Right kidney (tissue), 1 donor: ENCODE measurements at regions not wholly inside any gene's neighbourhood (a gene's known extent, or its start where the extent isn't known, plus 50 kb on each side); places are given as distances from the start of the nearest gene placed in this dataset.
A peak's percentile ranks its signal among the peaks of the same experiment; 100 is the strongest.
"Not testable (repeated sequence)": the region's sequence is repeated elsewhere in the genome, so short reads cannot be mapped to it uniquely, and the experiment has no call there.

Experiments used
- DNase-seq: peaks from one replicate; pipeline ENCODE4 v3.0.0-alpha.2; 2016

DNA sequence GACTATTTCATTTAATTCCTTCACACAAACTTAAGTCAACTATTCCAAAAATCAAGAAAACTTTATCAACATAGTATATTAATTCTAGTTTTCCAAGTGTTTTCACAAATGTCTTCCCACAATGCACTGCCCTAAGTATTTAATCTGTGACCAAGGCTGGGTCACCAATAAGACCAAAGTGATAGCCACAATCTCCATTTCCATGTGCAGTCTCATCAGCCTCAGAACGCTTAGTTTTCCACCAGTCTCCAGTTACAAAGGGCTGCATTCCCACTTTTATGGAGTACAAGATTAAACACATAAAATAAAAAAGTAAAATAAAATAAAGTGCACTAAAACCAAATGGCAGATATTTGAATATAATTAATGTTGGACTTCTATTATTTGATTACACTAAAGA, 371.6 kb upstream of the CCNH start:
- no peak for DNase-seq

- no peak for DNase-seq
Measured at GRCh38 chr5:87782916-87783315, 370.2 kb upstream of the CCNH start.

DNA sequence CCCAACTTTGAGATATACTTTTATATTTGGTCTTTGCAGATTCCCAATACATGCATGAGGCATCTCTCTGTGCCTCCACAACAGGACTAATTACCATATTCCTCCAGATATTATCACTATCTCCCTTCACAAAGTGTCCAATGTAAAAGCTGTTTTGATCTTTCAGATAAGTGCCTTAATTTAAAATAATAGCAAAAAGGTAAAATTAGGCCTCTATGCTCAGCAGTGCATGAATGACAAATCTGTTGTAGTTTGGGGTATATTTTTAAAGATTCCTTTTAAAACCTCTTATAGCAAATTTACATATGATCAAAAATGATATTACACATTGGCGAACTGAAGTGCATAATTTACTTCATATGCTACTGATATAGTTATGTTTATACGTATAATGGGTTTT, 369.2 kb upstream of the CCNH start:
- DNase-seq = no peak

GRCh38 chr5:87780831-87781760, 368.4 kb upstream of the CCNH start:
- DNase-seq = peak; percentile 47

DNA sequence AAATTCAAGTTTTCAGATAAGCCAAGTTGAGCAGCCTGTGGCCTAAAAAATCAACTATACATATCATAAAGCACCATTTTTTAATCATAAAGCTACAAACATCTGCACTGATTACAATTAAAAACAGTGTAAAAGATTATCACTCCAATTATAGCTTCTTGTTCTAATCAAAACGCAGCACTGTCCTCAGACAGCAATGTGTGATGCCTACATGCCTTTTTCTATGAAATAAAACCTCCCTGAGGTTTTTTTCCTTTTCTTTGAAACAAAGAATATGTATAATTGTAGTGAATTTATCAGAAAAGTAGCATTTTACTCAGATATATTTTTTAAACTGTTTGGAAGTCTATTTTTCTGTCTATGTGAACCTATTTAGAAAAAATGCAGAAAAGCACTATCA, 366.1 kb upstream of the CCNH start:
- DNase-seq = no peak

GRCh38 chr5:87777877-87778276, 365.1 kb upstream of the CCNH start:
- no peak for DNase-seq

DNA sequence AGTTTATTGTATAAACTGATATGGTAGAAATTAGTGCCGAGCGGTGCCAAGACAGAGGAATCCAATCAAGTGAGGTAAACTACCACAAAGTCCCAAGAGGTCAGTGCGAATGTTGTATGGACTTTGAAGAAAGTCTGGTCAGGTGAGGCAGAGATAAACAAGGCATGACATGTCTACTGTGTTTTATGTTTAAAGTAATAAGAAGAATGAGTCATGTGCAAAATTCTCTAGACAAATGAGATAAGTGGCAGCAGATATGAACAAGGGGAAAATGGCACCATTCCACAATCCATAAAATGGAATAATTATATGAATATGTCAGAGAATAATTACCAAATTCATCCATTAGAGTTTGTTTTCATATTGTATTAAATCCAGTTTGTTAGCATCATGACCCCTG, 364.1 kb upstream of the CCNH start:
- no peak for DNase-seq

DNA sequence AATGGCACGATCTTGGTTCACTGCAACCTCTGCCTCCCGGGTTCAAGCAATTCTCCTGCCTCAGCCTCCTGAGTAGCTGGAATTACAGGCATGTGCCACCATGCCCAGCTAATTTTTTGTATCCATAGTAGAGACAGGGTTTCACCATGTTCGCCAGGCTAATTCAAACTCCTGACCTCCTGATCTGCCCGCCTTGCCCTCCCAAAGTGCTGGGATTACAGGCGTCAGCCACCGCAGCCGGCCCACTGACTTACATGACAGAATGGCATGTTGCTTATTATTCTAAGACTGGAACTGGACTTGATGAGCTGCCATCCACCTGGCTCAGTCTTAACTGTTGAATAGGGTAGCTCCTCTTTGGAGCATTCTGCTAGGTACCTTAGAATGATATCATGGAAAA, 363.6 kb upstream of the CCNH start:
- not testable (repeated sequence) for DNase-seq

- no peak for DNase-seq
Measured at GRCh38 chr5:87775228-87775627, 362.5 kb upstream of the CCNH start.

DNA sequence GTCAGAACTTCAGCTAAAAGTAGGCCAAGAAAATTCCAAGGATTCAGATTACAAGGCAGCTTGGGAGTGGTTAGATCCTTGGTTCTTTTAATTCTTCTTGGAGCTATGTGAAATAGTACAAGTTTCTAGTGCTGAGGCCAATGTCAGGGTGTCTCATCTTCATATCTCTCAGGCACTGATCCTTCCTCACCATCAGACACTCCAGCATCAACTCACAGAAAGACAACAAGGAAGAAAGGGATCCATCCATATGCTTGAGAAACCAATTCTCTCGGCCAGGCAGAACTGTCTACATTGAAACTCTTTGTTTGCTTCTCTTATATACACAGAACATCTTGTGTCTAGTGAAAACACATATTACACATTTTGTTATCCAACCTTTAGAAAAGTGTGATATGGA, 362.1 kb upstream of the CCNH start:
- no peak for DNase-seq

GRCh38 chr5:87770601-87771121, 357.9 kb upstream of the CCNH start:
- no peak for DNase-seq

GRCh38 chr5:87770016-87770570, 357.4 kb upstream of the CCNH start:
- no peak for DNase-seq

GRCh38 chr5:87769157-87769556, 356.4 kb upstream of the CCNH start:
- no peak for DNase-seq

GRCh38 chr5:87768190-87768589, 355.5 kb upstream of the CCNH start:
- DNase-seq = no peak

DNA sequence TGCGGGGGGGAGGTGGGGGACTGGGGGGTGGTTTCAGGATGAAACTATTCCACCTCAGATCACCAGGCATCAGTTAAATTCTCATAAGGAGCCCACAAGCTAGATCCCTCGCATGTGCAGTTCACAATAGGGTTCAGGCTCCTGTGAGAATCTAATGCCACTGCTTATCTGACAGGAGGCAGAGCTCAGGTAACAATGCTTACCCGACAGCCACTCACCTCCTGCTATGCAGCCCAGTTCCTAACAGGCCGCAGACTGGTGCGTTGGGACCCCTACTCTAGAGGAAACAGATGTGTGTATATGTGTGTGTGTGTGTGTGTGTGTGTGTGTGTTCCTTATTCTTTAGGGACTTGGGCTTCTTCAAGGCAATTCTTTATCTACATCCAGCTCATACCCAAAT, 352.3 kb upstream of the CCNH start:
- no peak for DNase-seq

- no peak for DNase-seq
Measured at GRCh38 chr5:87762631-87763030, 349.9 kb upstream of the CCNH start.

- no peak for DNase-seq
Measured at GRCh38 chr5:87756951-87757350, 344.2 kb upstream of the CCNH start.

GRCh38 chr5:87755360-87755759, 342.6 kb upstream of the CCNH start:
- DNase-seq = no peak

DNA sequence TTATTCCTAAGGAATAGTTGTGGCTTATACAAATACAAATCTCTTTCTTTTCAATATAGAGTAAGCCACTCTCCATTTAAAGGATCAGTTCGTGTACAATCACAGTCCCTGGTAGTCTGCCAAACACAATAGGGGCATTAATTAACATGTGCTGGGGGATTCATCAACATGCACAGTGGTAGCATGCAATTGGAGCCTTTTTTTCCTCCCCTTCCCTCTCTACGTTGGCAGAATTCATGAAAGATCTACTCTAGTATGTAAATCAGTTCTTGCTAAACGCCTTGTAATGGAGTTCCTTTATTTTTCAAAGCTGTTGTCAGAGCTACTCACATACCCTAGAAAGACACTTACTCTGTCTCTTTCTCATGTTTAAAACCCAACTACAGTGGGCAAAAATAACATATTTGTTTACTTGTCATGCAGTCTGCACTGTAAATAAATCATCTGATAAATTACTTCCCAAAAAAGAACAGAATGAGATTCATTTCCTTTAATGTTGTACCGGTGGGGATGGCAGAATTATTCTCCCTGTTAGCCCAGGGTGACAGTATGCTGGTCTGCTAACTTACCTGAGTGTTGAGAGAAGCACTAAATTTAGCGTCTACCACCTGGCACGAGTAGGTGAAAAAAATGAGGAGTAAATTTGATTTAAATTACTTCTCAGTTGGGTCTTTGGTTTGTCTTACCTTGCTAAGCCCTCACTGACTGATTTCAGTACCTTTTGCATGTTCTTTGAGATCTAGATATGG, 341.5 kb upstream of the CCNH start:
- DNase-seq = no peak

DNA sequence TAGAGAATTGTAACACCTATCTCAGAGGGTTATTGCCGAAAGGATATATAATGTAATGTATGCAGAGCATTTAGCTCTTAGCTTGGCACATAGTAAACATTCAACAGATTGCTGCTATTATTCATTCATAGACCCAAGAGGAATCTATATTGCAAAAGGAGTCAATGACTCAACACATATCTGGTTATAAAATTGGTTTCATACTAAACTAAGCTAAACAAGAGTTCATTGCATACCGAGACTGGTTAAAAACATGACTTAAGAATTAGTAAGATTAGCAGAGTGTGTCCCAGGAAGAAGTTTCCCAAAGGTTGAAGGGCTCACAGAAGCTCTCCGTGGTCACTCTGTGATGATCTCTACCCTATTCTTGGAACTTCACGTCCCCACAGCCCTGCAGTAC, 339.6 kb upstream of the CCNH start:
- no peak for DNase-seq

DNA sequence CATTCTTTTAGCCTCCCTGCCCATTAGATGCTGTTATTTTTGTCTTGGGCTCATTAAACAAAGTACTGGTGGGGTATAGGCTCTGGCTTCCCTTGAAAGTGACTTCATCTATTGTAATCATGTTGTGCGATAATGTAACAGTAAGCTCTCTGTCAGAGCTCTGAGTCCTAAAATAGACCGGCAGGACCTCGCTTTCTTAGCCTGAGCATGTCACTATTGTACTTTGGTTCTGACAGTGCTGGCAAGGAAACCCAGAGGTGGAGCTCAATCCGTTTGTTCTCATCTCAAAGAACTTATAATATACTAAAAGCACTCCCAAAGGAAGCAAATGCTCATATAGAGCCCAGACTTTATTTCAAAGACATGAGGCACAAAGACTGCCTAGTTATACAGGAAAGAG, 339.1 kb upstream of the CCNH start:
- DNase-seq = no peak

DNA sequence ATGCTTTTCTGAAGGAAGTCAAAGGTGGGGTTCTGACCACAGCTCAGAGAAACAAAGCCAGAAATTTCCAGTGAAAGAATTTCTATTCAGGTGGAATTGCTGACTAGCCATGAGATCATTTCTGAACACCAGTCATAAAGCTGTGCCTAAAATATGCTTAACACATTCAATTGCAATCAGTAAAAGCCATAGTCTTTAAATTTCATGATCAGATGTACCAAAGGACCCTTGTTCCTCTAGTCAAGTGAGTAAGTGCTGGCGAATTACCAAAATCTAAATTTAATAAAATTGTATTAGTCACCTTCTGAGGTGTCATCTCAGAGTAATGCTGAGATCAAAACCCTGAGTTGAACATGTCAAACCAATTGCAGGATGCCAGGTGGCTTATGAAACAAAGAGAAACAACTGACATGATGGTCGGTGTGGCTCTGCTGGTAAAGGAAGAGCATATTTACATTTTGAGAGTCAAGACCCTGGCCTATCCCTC, 334.2 kb upstream of the CCNH start:
- no peak for DNase-seq

DNA sequence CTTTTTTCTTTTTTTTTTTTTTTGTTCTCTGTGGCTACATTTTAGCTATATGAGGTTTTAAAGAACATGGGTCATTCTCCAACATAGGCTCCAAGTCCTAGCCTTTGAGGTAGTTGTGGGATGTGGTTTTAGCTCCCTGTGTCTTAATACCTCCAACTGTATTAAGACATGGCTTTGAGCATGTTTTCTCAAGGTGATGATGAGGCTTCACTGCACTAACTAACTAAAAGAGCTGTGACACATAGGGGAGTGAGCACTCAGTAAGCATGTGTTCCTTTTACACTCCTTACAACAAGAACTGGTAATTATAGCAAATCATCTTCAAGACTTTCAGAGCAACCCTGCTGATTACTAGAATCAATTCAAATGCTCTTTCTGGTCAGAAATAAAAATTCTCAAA, 333.6 kb upstream of the CCNH start:
- DNase-seq = no peak
